HG03139 (cell line): ENCODE measurements at regions not wholly inside any gene's neighbourhood (a gene's known extent, or its start where the extent isn't known, plus 50 kb on each side); places are given as distances from the start of the nearest gene placed in this dataset.

Source experiments
- ATAC-seq: cut with Tn5 transposase; IDR thresholded peaks from one replicate; pipeline ENCODE4 v1.9.1; 2021; ENCODE audit not compliant: unreplicated experiment

- no peak for ATAC-seq
Observed at GRCh38 chr13:109451726-109452125, 334.7 kb downstream of the IRS2 start.

GRCh38 chr13:109448629-109449028 is 337.8 kb downstream of the IRS2 start:
- ATAC-seq: no peak

GRCh38 chr13:109447667-109448066 is 338.7 kb downstream of the IRS2 start:
- ATAC-seq: no peak

GRCh38 chr13:109440320-109440719 is 346.1 kb downstream of the IRS2 start:
- no peak for ATAC-seq

GRCh38 chr13:109439813-109440212 is 346.6 kb downstream of the IRS2 start:
- no peak for ATAC-seq

- ATAC-seq: no peak
Observed at GRCh38 chr13:109436841-109437240, 349.5 kb downstream of the IRS2 start.

- no peak for ATAC-seq
Observed at GRCh38 chr13:109436055-109436622, 350.2 kb downstream of the IRS2 start.

GRCh38 chr13:109431217-109431616 is 355.2 kb downstream of the IRS2 start:
- no peak for ATAC-seq

- ATAC-seq: no peak
Observed at GRCh38 chr13:109428146-109428545, 358.2 kb downstream of the IRS2 start.

GRCh38 chr13:109427695-109428094 is 358.7 kb downstream of the IRS2 start:
- ATAC-seq: no peak

- no peak for ATAC-seq
Observed at GRCh38 chr13:109427148-109427547, 359.2 kb downstream of the IRS2 start.

GRCh38 chr13:109426690-109426990 is 359.7 kb downstream of the IRS2 start:
- no peak for ATAC-seq

GRCh38 chr13:109425821-109426689 is 360.3 kb downstream of the IRS2 start:
- no peak for ATAC-seq

GRCh38 chr13:109422161-109422560 is 364.2 kb downstream of the IRS2 start:
- ATAC-seq: no peak

- ATAC-seq: no peak
Observed at GRCh38 chr13:109419896-109420295, 366.5 kb downstream of the IRS2 start.

- ATAC-seq: no peak
Observed at GRCh38 chr13:109418111-109418510, 368.3 kb downstream of the IRS2 start.

- no peak for ATAC-seq
Observed at GRCh38 chr13:109416001-109416400, 370.4 kb downstream of the IRS2 start.

- no peak for ATAC-seq
Observed at GRCh38 chr13:109415057-109415456, 371.3 kb downstream of the IRS2 start.

- ATAC-seq: no peak
Observed at GRCh38 chr13:109412283-109412901, 374.0 kb downstream of the IRS2 start.

- no peak for ATAC-seq
Observed at GRCh38 chr13:109410868-109411267, 375.5 kb downstream of the IRS2 start.

GRCh38 chr13:109408591-109409382 is 377.6 kb downstream of the IRS2 start:
- no peak for ATAC-seq
